HG02678 (cell line): ENCODE measurements at regions not wholly inside any gene's neighbourhood (a gene's known extent, or its start where the extent isn't known, plus 50 kb on each side); places are given as distances from the start of the nearest gene placed in this dataset.

Experiments used
- ATAC-seq: cut with Tn5 transposase; IDR thresholded peaks from one replicate; pipeline ENCODE4 v1.9.1; 2021; ENCODE audit warnings: mild to moderate bottlenecking, moderate library complexity; ENCODE audit not compliant: unreplicated experiment

GRCh38 chr9:78848061-78848460, 551.1 kb downstream of the PSAT1 start:
- no peak for ATAC-seq

GRCh38 chr9:78856144-78856543, 559.2 kb downstream of the PSAT1 start:
- no peak for ATAC-seq

GRCh38 chr9:78856781-78857180, 559.9 kb downstream of the PSAT1 start:
- ATAC-seq, result no peak

GRCh38 chr9:78857373-78858225, 560.7 kb downstream of the PSAT1 start:
- ATAC-seq, result no peak

- no peak for ATAC-seq
These were observed 561.3 kb downstream of the PSAT1 start for GRCh38 chr9:78858266-78858665.

GRCh38 chr9:78860801-78861475, 564.0 kb downstream of the PSAT1 start:
- no peak for ATAC-seq

GRCh38 chr9:78863531-78863930, 566.6 kb downstream of the PSAT1 start:
- ATAC-seq, result no peak

GRCh38 chr9:78865737-78866136, 568.8 kb downstream of the PSAT1 start:
- ATAC-seq, result no peak

- ATAC-seq, result no peak
These were observed 569.5 kb downstream of the PSAT1 start for GRCh38 chr9:78866207-78867132.

GRCh38 chr9:78871086-78871451, 574.1 kb downstream of the PSAT1 start:
- no peak for ATAC-seq

- no peak for ATAC-seq
These were observed 574.8 kb downstream of the PSAT1 start for GRCh38 chr9:78871452-78872331.

- no peak for ATAC-seq
These were observed 577.1 kb downstream of the PSAT1 start for GRCh38 chr9:78874061-78874460.

- ATAC-seq, result no peak
These were observed 582.6 kb downstream of the PSAT1 start for GRCh38 chr9:78879324-78880100.

- no peak for ATAC-seq
These were observed 584.4 kb downstream of the PSAT1 start for GRCh38 chr9:78881295-78881694.

- no peak for ATAC-seq
These were observed 585.6 kb downstream of the PSAT1 start for GRCh38 chr9:78882481-78882880.

- no peak for ATAC-seq
These were observed 587.8 kb downstream of the PSAT1 start for GRCh38 chr9:78884611-78885150.

- no peak for ATAC-seq
These were observed 595.3 kb downstream of the PSAT1 start for GRCh38 chr9:78892182-78892581.

- no peak for ATAC-seq
These were observed 595.8 kb downstream of the PSAT1 start for GRCh38 chr9:78892769-78893168.

GRCh38 chr9:78893774-78894401, 597.0 kb downstream of the PSAT1 start:
- ATAC-seq, result no peak
